ENCODE measurements at regions not wholly inside any gene's neighbourhood (a gene's known extent, or its start where the extent isn't known, plus 50 kb on each side); places are given as distances from the start of the nearest gene placed in this dataset.

DNA sequence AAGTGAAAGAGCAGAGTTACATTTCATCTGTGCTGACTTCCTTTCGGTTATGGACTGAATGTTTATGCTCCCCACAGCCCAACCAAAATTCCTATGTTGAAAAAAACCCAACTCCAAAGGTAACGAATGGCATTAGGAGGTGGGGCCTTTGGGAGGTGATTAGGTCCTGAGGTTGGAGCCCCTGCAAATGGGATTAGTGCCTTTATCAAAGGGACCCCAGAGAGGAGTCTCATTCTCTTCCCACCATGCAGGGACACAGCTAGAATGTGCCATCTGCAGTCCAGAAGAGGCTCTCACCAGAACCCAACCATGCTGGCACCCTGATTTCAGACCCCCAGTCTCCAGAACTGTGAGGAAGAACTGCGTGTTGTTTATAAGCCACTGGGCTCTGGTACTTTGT is 199.3 kb downstream of the TOMM20 start:
- no peak overlapping the region for H3K9ac ChIP-seq (ENCODE audit: control insufficient read depth, extremely low read depth, insufficient read depth, low read length)
- H3K9me3 ChIP-seq (ENCODE audit: control insufficient read depth, low read depth, low read length) = no peaks in the 10 kb centered on the region
- no peak overlapping the region for H3K27ac ChIP-seq (ENCODE audit: control insufficient read depth, insufficient read depth, low read length)
- no peak overlapping the region for H3K4me2 ChIP-seq (ENCODE audit: control insufficient read depth, extremely low read depth, insufficient read depth, low read depth, low read length)
- H3K4me1 ChIP-seq (ENCODE audit: control insufficient read depth, extremely low read depth, insufficient read depth, low read length) = peaks cover 15% of the 10 kb centered on the region
- TF ChIP-seq EZH2 (IDR thresholded peaks at IDR 0.05; ENCODE audit: low read length) = no peak
- TF ChIP-seq, protein P1, sequence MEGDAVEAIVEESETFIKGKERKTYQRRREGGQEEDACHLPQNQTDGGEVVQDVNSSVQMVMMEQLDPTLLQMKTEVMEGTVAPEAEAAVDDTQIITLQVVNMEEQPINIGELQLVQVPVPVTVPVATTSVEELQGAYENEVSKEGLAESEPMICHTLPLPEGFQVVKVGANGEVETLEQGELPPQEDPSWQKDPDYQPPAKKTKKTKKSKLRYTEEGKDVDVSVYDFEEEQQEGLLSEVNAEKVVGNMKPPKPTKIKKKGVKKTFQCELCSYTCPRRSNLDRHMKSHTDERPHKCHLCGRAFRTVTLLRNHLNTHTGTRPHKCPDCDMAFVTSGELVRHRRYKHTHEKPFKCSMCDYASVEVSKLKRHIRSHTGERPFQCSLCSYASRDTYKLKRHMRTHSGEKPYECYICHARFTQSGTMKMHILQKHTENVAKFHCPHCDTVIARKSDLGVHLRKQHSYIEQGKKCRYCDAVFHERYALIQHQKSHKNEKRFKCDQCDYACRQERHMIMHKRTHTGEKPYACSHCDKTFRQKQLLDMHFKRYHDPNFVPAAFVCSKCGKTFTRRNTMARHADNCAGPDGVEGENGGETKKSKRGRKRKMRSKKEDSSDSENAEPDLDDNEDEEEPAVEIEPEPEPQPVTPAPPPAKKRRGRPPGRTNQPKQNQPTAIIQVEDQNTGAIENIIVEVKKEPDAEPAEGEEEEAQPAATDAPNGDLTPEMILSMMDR (optimal IDR thresholded peaks at IDR 0.05 in 1 of 3, IDR thresholded peaks at IDR 0.05 in 1 of 3, conservative IDR thresholded peaks at IDR 0.05 in 1 of 3; ENCODE audit: extremely low read depth in 1 of 3, insufficient read depth in 2 of 3, low read length in 3 of 3) = no peak
- H3K27me3 ChIP-seq (ENCODE audit: control insufficient read depth, extremely low read depth, insufficient read depth, low read length) = no peaks in the 10 kb centered on the region
- FAIRE-seq (no peak), DNase-seq (ENCODE audit: low read depth, low spot score) (no peak)
- H3K36me3 ChIP-seq (ENCODE audit: control insufficient read depth in 2 of 2, extremely low read depth in 1 of 2, insufficient read depth in 2 of 2, low read length in 2 of 2) = no peaks in the 10 kb centered on the region
- no peaks in the 10 kb centered on the region for H3K9me1 ChIP-seq (ENCODE audit: control insufficient read depth, extremely low read depth, insufficient read depth, low read length)
- H3K4me3 ChIP-seq (ENCODE audit: control insufficient read depth in 2 of 3, extremely low read depth in 1 of 3, insufficient read depth in 2 of 3, low read depth in 1 of 3, low read length in 3 of 3) = no peak overlapping the region
- dilution Hi-C loops (cut with MboI; ENCODE audit: extremely low pct_ligation_motif_present, low sequenced_read_pairs) = no loop called here
- H2AFZ ChIP-seq (ENCODE audit: control insufficient read depth, low read length) = no peak overlapping the region
- no peaks in the 10 kb centered on the region for H4K20me1 ChIP-seq (ENCODE audit: control insufficient read depth, extremely low read depth, insufficient read depth, low read length)
- H3K79me2 ChIP-seq (ENCODE audit: control insufficient read depth, insufficient read depth, low read length) = no peaks in the 10 kb centered on the region

DNA sequence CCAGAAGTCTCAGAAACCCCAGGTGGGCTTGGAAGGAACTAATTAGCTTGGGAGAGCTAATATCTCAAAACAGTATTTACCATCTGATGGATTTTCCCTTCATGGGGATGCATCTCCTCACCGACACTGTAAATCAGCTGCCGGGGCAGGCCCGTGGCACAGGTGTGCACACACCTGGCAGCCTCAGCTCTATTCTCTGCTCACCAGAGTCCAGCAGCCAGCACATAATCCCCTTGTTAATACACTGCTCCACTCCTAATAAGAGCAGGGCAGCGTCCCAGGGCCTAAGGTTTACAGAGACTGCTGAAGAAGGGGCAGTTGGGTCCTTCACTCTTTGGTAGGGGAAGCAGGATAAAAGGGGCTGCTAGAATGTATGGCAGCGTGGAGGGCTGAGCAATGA is 200.0 kb downstream of the TOMM20 start:
- FAIRE-seq = no peak
- Histone ChIP-seq H3K36me3 (ENCODE audit: control insufficient read depth in 2 of 2, extremely low read depth in 1 of 2, insufficient read depth in 2 of 2, low read length in 2 of 2) (no peaks in the 10 kb centered on the region), H3K27ac (ENCODE audit: control insufficient read depth, insufficient read depth, low read length) (no peak overlapping the region)

More for the DNA sequence above, 200.0 kb downstream of the TOMM20 start:
- H4K20me1 ChIP-seq (ENCODE audit: control insufficient read depth, extremely low read depth, insufficient read depth, low read length) = no peaks in the 10 kb centered on the region
- DNase-seq (ENCODE audit: low read depth, low spot score) = no peak
- dilution Hi-C loops (cut with MboI; ENCODE audit: extremely low pct_ligation_motif_present, low sequenced_read_pairs) = no loop called here
- no peak overlapping the region for H2AFZ ChIP-seq (ENCODE audit: control insufficient read depth, low read length)
- no peak overlapping the region for H3K4me2 ChIP-seq (ENCODE audit: control insufficient read depth, extremely low read depth, insufficient read depth, low read depth, low read length)
- H3K27me3 ChIP-seq (ENCODE audit: control insufficient read depth, extremely low read depth, insufficient read depth, low read length) = no peaks in the 10 kb centered on the region
- no peak overlapping the region for H3K9ac ChIP-seq (ENCODE audit: control insufficient read depth, extremely low read depth, insufficient read depth, low read length)
- H3K79me2 ChIP-seq (ENCODE audit: control insufficient read depth, insufficient read depth, low read length) = no peaks in the 10 kb centered on the region
- no peaks in the 10 kb centered on the region for H3K9me3 ChIP-seq (ENCODE audit: control insufficient read depth, low read depth, low read length)
- TF ChIP-seq, protein P1 (optimal IDR thresholded peaks at IDR 0.05 in 1 of 3, IDR thresholded peaks at IDR 0.05 in 1 of 3, conservative IDR thresholded peaks at IDR 0.05 in 1 of 3; ENCODE audit: extremely low read depth in 1 of 3, insufficient read depth in 2 of 3, low read length in 3 of 3) = no peak
- H3K4me3 ChIP-seq (ENCODE audit: control insufficient read depth in 2 of 3, extremely low read depth in 1 of 3, insufficient read depth in 2 of 3, low read depth in 1 of 3, low read length in 3 of 3) = no peak overlapping the region
- H3K9me1 ChIP-seq (ENCODE audit: control insufficient read depth, extremely low read depth, insufficient read depth, low read length) = no peaks in the 10 kb centered on the region
- H3K4me1 ChIP-seq (ENCODE audit: control insufficient read depth, extremely low read depth, insufficient read depth, low read length) = peaks cover 15% of the 10 kb centered on the region
